ENCODE measurements at regions not wholly inside any gene's neighbourhood (a gene's known extent, or its start where the extent isn't known, plus 50 kb on each side); places are given as distances from the start of the nearest gene placed in this dataset.

DNA sequence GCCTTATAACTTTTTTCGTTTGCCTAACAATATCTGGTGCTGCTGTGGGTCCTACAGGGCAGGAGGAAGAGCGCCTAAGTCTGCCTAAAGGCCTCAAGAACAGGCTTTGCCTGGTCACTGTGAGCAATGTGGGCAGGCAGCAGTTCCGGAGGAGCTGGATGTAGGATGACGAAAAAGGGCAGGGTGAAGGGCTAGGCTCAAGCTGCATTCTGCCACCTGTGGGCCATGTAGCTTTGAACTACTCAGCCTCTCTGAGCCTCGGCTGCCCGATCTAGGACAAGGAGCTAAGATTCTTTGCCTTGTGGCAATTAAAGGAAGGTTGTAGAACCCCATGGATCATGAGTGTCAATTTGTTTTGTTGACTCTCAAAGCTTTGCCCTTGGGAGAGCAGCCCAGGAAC lies 57.1 kb upstream of the MAMLD1 start:
- TF ChIP-seq, protein P1, sequence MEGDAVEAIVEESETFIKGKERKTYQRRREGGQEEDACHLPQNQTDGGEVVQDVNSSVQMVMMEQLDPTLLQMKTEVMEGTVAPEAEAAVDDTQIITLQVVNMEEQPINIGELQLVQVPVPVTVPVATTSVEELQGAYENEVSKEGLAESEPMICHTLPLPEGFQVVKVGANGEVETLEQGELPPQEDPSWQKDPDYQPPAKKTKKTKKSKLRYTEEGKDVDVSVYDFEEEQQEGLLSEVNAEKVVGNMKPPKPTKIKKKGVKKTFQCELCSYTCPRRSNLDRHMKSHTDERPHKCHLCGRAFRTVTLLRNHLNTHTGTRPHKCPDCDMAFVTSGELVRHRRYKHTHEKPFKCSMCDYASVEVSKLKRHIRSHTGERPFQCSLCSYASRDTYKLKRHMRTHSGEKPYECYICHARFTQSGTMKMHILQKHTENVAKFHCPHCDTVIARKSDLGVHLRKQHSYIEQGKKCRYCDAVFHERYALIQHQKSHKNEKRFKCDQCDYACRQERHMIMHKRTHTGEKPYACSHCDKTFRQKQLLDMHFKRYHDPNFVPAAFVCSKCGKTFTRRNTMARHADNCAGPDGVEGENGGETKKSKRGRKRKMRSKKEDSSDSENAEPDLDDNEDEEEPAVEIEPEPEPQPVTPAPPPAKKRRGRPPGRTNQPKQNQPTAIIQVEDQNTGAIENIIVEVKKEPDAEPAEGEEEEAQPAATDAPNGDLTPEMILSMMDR (IDR thresholded peaks at IDR 0.05) = no peak
- TF ChIP-seq POLR2A (IDR thresholded peaks at IDR 0.05) = no peak
- no peak for TF ChIP-seq POLR2AphosphoS5 (IDR thresholded peaks at IDR 0.05; ENCODE audit: insufficient read depth in 1 of 2, low read depth in 1 of 2)
